GM12878 (cell line): ENCODE measurements at regions not wholly inside any gene's neighbourhood (a gene's known extent, or its start where the extent isn't known, plus 50 kb on each side); places are given as distances from the start of the nearest gene placed in this dataset.

Source experiments
- ATAC-seq: fragments of 200-7000 bp; cut with Tn5 transposase; 3 replicates; pipeline ENCODE4 v1.9.1; 2020; ENCODE audit warnings: mild to moderate bottlenecking, moderate library complexity
- BruUV-seq: library from RNA; stranded (reverse); fragments of 400-500 nt; replicated peaks from 2 replicates; lab custom pipeline; 2021; lab: Mats Ljungman, UMichigan
- CTCF ChIA-PET: fragments of 300-600 bp; sonication (Branson Sonifier 250); formaldehyde crosslinking; extraction: SDS; loops from one replicate; lab custom pipeline; 2021; ENCODE audit warnings: inconsistent platforms; lab: Yijun Ruan, JAX
- POLR2A ChIA-PET: fragments of 350-600 bp; formaldehyde crosslinking; extraction: SDS; loops from one replicate; lab custom pipeline; 2021; ENCODE audit warnings: inconsistent platforms; lab: Charles Lee
- RAD21 ChIA-PET: fragments of 300-600 bp; sonication (Branson Sonifier 250); formaldehyde crosslinking; loops from one replicate; lab custom pipeline; 2023; ENCODE audit warnings: antibody characterized with exemption; ENCODE audit not compliant: unreplicated experiment; lab: Charles Lee
- SMC1A ChIA-PET: fragments of 300-600 bp; sonication (Branson Sonifier 250); formaldehyde crosslinking; loops from one replicate; lab custom pipeline; 2023; ENCODE audit not compliant: unreplicated experiment, uncharacterized antibody; lab: Charles Lee
- DNase-seq: peaks from one replicate; pipeline ENCODE4 v3.0.0-alpha.2; 2011; ENCODE audit warnings: low read depth, low spot score
- FAIRE-seq: peaks from 3 replicates; lab custom pipeline; 2011; peaks lifted over from hg19 to GRCh38; lab: Jason Lieb, UNC
- H2AFZ ChIP-seq: 2 replicates; pipeline ENCODE4 v1.6.0; 2011; ENCODE audit warnings: low read depth, low read length, control low read depth; ENCODE audit not compliant: control insufficient read depth
- H3K27ac ChIP-seq: 2 replicates; pipeline ENCODE4 v1.5.1; 2011; ENCODE audit warnings: control low read depth; ENCODE audit not compliant: control insufficient read depth, insufficient read depth
- H3K27me3 ChIP-seq, 2 experiments: replicated peaks in 1 of 2; 2 replicates each; pipeline versions ENCODE4 v1.6.0 to v1.6.1; 2011; ENCODE audit warnings: low read length in 1 of 2; ENCODE audit not compliant: control insufficient read depth in 2 of 2, insufficient read depth in 2 of 2
- H3K36me3 ChIP-seq, 2 experiments: 2 replicates each; pipeline ENCODE4 v1.5.1; 2011; ENCODE audit warnings: low read length in 1 of 2; ENCODE audit not compliant: control insufficient read depth in 2 of 2, insufficient read depth in 2 of 2
- H3K4me1 ChIP-seq: 2 replicates; pipeline ENCODE4 v1.6.1; 2011; ENCODE audit warnings: mild to moderate bottlenecking, low read length, moderate library complexity, mixed read lengths; ENCODE audit not compliant: control insufficient read depth, insufficient read depth
- H3K4me2 ChIP-seq: 2 replicates; pipeline ENCODE4 v1.6.0; 2011; ENCODE audit warnings: control low read depth; ENCODE audit not compliant: control insufficient read depth, insufficient read depth
- H3K4me3 ChIP-seq: fragments of 200-600 bp; sonication (generic); 2 replicates; pipeline ENCODE4 v1.5.1; 2016
- H3K79me2 ChIP-seq: 2 replicates; pipeline ENCODE4 v1.6.0; 2011; ENCODE audit warnings: low read length; ENCODE audit not compliant: control insufficient read depth, insufficient read depth
- H3K9ac ChIP-seq: 2 replicates; pipeline ENCODE4 v1.8.0; 2011; ENCODE audit warnings: low read length, control low read depth, mixed read lengths; ENCODE audit not compliant: control insufficient read depth, insufficient read depth
- H3K9me3 ChIP-seq: replicated peaks from 3 replicates; pipeline ENCODE4 v1.5.1; 2011; ENCODE audit warnings: mild to moderate bottlenecking, low read length; ENCODE audit not compliant: control insufficient read depth, insufficient read depth
- H4K20me1 ChIP-seq: 2 replicates; pipeline ENCODE4 v1.6.0; 2011; ENCODE audit not compliant: control insufficient read depth, insufficient read depth
- ATF7 ChIP-seq: fragments of 450-650 bp; IDR thresholded peaks from 2 replicates; pipeline ENCODE4 v1.6.1; 2016; ENCODE audit warnings: low read depth, mild to moderate bottlenecking
- BCL11A ChIP-seq: IDR thresholded peaks from 2 replicates; pipeline ENCODE4 v1.6.1; 2011; ENCODE audit warnings: low read depth, low read length
- FOS ChIP-seq: IDR thresholded peaks from 3 replicates; pipeline ENCODE4 v1.6.1; 2011; ENCODE audit warnings: borderline replicate concordance; ENCODE audit not compliant: insufficient read length; ENCODE audit errors: extremely low read depth
- POLR2A ChIP-seq: IDR thresholded peaks from 2 replicates; pipeline ENCODE4 v1.6.1; 2011; ENCODE audit warnings: low read depth, mild to moderate bottlenecking, low read length
- RAD51 ChIP-seq: fragments of 450-650 bp; IDR thresholded peaks from 2 replicates; pipeline ENCODE4 v1.6.1; 2016; ENCODE audit warnings: moderate library complexity, mild to moderate bottlenecking, inconsistent platforms
- SMARCA5 ChIP-seq: fragments of 450-650 bp; IDR thresholded peaks from 2 replicates; pipeline ENCODE4 v1.6.1; 2017; ENCODE audit warnings: mild to moderate bottlenecking
- SMC3 ChIP-seq: IDR thresholded peaks from 2 replicates; pipeline ENCODE4 v1.6.1; 2011; ENCODE audit warnings: low read length, improper control_type of control experiment, borderline replicate concordance
- SP1 ChIP-seq: IDR thresholded peaks from one replicate; pipeline ENCODE4 v1.6.1; 2011; ENCODE audit warnings: low read depth, low read length
- YBX1 ChIP-seq: fragments of 450-650 bp; IDR thresholded peaks from 2 replicates; pipeline ENCODE4 v1.6.1; 2016; ENCODE audit warnings: antibody characterized with exemption
- YY1 ChIP-seq: IDR thresholded peaks from 2 replicates; pipeline ENCODE4 v1.6.1; 2011; ENCODE audit warnings: low read depth, mild to moderate bottlenecking, low read length
- WGBS: methylation state at CpG from one replicate; pipeline ENCODE4 v1.1.6; 2016; ENCODE audit warnings: low lambda C conversion rate; ENCODE audit not compliant: insufficient replicate concordance, insufficient coverage; ENCODE audit errors: missing lambda C conversion rate; 5-methylcytosine and 5-hydroxymethylcytosine counted together
- in situ Hi-C: fragments of 300-500 bp; cut with MboI; formaldehyde crosslinking; loops from 9 replicates; pipeline ENCODE4 v1.14.3; 2018; ENCODE audit warnings: mixed read lengths
- intact Hi-C: fragments of 100-400 bp; cut with micrococcal nuclease; formaldehyde crosslinking; loops from one replicate; pipeline ENCODE4 v1.14.2; 2022; ENCODE audit not compliant: unreplicated experiment

DNA sequence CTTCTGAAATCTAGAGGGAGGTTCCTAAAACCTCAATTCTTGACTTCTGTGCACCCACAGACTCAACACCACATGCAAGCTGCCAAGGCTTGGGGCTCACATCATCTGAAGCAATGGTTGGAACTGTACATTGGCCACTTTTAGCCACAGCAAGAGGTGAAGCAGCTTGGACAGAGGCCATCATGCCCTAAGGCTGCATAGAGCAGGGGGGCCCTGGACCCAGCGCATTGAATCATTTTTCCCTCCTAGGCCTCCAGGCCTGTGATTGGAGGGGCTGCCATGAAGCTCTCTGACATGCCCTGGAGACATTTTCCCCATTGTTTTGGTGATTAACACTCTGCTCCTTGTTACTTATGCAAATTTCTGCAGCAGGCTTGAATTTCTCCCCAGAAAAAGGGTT is 145.9 kb downstream of the C6orf118 start:
- CTCF ChIA-PET, result no interaction called here
- POLR2A ChIA-PET, result no interaction called here
- TF ChIP-seq SMARCA5 (no peak), SP1 (no peak), RAD51 (no peak), POLR2A (no peak), ATF7 (no peak)
- 30% methylated on average over 1 of the region's 1 CpG for WGBS
- in situ Hi-C loops (no loop called here), intact Hi-C loops (no loop called here)
- FAIRE-seq (no peak), ATAC-seq (no peak), DNase-seq (no peak)
- no peak overlapping the region for H3K9ac ChIP-seq
- no peaks in the 10 kb centered on the region for H3K36me3 ChIP-seq
- no peaks in the 10 kb centered on the region for H3K79me2 ChIP-seq
- H4K20me1 ChIP-seq, result no peaks in the 10 kb centered on the region
- SMC1A ChIA-PET, result no interaction called here
- H3K27ac ChIP-seq, result no peak overlapping the region
- BruUV-seq, result no TSS peak
- no peaks in the 10 kb centered on the region for H3K9me3 ChIP-seq
- no peak overlapping the region for H3K4me2 ChIP-seq
- H3K4me1 ChIP-seq, result no peaks in the 10 kb centered on the region
- RAD21 ChIA-PET, result no interaction called here
- no peaks in the 10 kb centered on the region for H3K27me3 ChIP-seq
- no peak overlapping the region for H3K4me3 ChIP-seq
- H2AFZ ChIP-seq, result no peak overlapping the region

DNA sequence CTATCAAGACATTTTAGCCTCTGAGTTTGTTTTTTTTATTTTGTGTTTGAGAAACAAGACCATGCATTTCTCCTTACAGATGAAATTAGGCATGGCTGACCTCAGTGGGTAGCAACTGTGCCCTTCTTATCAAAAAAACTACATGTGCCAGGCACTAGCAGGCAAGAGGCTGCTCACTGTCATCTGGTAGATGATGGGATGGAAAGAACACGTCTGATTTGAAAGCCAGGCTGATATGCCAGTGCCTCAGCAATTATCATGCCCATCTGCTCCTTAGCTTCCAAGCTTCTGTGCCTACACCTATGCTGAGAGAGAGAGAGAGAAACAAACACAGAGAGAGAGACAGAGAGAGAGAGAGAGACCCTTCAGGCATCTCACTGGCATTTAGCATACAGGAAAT is 149.9 kb downstream of the C6orf118 start:
- POLR2A ChIA-PET, result no interaction called here

More for the DNA sequence above, 149.9 kb downstream of the C6orf118 start:
- Histone ChIP-seq H3K27ac (no peak overlapping the region), H3K27me3 (no peaks in the 10 kb centered on the region), H2AFZ (no peak overlapping the region), H3K4me3 (no peak overlapping the region), H3K9ac (no peak overlapping the region), H3K4me2 (no peak overlapping the region), H3K4me1 (no peaks in the 10 kb centered on the region), H4K20me1 (no peaks in the 10 kb centered on the region), H3K36me3 (no peaks in the 10 kb centered on the region), H3K79me2 (no peaks in the 10 kb centered on the region), H3K9me3 (no peaks in the 10 kb centered on the region)
- DNase-seq (no peak), FAIRE-seq (no peak), ATAC-seq (no peak)
- intact Hi-C loops, result no loop called here
- SMC1A ChIA-PET, result interaction anchor here (1.3 kb wide), 1 partner anchor 39 kb away, joined by 3 read pairs; no protein-coding TSS in a partner anchor
- no TSS peak for BruUV-seq
- RAD21 ChIA-PET, result no interaction called here
- WGBS, result 0% methylated on average over 1 of the region's 1 CpG
- in situ Hi-C loops, result no loop called here
- CTCF ChIA-PET, result no interaction called here
- TF ChIP-seq SMC3, result no peak
- no peak for TF ChIP-seq FOS
- no peak for TF ChIP-seq YBX1
- TF ChIP-seq BCL11A, result no peak
- no peak for TF ChIP-seq YY1
- TF ChIP-seq, all 136 proteins: peak for 0
